ENCODE measurements at regions not wholly inside any gene's neighbourhood (a gene's known extent, or its start where the extent isn't known, plus 50 kb on each side); places are given as distances from the start of the nearest gene placed in this dataset.

GRCh38 chr3:51604212-51604611 lies 65.7 kb downstream of the RAD54L2 start:
- ChIA-PET CTCF (ENCODE audit: low intra/inter-chr PET ratio) (no interaction called here), POLR2A (no interaction called here)
- Histone ChIP-seq H3K4me2 (ENCODE audit: insufficient read depth, low read length) (no peak overlapping the region), H3K4me3 (no peak overlapping the region), H3K9me3 (replicated peaks; ENCODE audit: control insufficient read depth, insufficient read depth, low read depth, low read length) (no peaks in the 10 kb centered on the region), H3K9me1 (ENCODE audit: control insufficient read depth, insufficient read depth, low read length) (no peaks in the 10 kb centered on the region), H3K27ac (ENCODE audit: extremely low read depth, low read depth, low read length) (no peak overlapping the region), H4K20me1 (replicated peaks; ENCODE audit: control insufficient read depth, insufficient read depth, low read length) (0 out of 2 replicates have a peak, but pooled peaks cover 4% of the 10 kb centered on the region), H3K9ac (ENCODE audit: insufficient read depth in 1 of 2, low read depth in 2 of 2, low read length in 2 of 2) (no peak overlapping the region), H3K4me1 (replicated peaks in 1 of 2; ENCODE audit: control insufficient read depth in 2 of 2, insufficient read depth in 2 of 2, low read length in 2 of 2) (no peaks in the 10 kb centered on the region; a peak in 1 of 5 replicates), H2AFZ (ENCODE audit: low read depth, low read length) (no peak overlapping the region), H3K36me3 (ENCODE audit: control insufficient read depth, insufficient read depth, low read length) (no peaks in the 10 kb centered on the region), H3K79me2 (ENCODE audit: control insufficient read depth, insufficient read depth, low read length) (no peaks in the 10 kb centered on the region), H3K27me3 (ENCODE audit: control insufficient read depth in 2 of 2, insufficient read depth in 2 of 2, low read length in 2 of 2) (no peaks in the 10 kb centered on the region)
- TF ChIP-seq ZZZ3 (IDR thresholded peaks at IDR 0.05) (no peak), HDAC8 (tag; IDR thresholded peaks at IDR 0.05) (no peak), ZNF586 (CRISPR knock-in tag; conservative IDR thresholded peaks at IDR 0.05) (no peak), NR2F6 (CRISPR knock-in tag; IDR thresholded peaks at IDR 0.05) (no peak), SMARCC2 (IDR thresholded peaks at IDR 0.05; ENCODE audit: low read depth) (no peak), RNF219 (CRISPR knock-in tag; IDR thresholded peaks at IDR 0.05) (no peak), PRDM10 (IDR thresholded peaks at IDR 0.05; ENCODE audit: partially characterized antibody) (peak; percentile 36), EGR1 (conservative IDR thresholded peaks at IDR 0.05) (no peak)
- DNase-seq (ENCODE audit: extremely low read depth in 1 of 4, low spot score in 3 of 4) = no peak
- in situ Hi-C loops (cut with MboI) (no loop called here), intact Hi-C loops (cut with micrococcal nuclease) (no loop called here)
- no peak for ATAC-seq
- FAIRE-seq = no peak
- WGBS (ENCODE audit: insufficient coverage, low coverage, missing lambda C conversion rate) = 0% methylated on average over 1 of the region's 1 CpG
- BruUV-seq (replicated peaks) = no TSS peak

Measured in K562 (cell line).